WTC11 (cell line): ENCODE measurements at regions not wholly inside any gene's neighbourhood (a gene's known extent, or its start where the extent isn't known, plus 50 kb on each side); places are given as distances from the start of the nearest gene placed in this dataset.

Source experiments
- ATAC-seq: fragments of 200-7000 bp; cut with Tn5 transposase; 2 replicates; pipeline ENCODE4 v1.10.0; 2021; ENCODE audit warnings: mild to moderate bottlenecking, moderate library complexity
- CTCF ChIA-PET: fragments of 300-600 bp; sonication (Branson Sonifier 250); formaldehyde crosslinking; loops from one replicate; lab custom pipeline; 2021; ENCODE audit warnings: antibody characterized with exemption; lab: Charles Lee
- POLR2A ChIA-PET: fragments of 350-600 bp; sonication (Branson Sonifier 250); formaldehyde crosslinking; loops from one replicate; lab custom pipeline; 2021; ENCODE audit warnings: antibody characterized with exemption; lab: Charles Lee
- DNase-seq: peaks from one replicate; pipeline ENCODE4 v3.0.0; 2021; ENCODE audit warnings: low spot score
- H3K27ac Mint-ChIP-seq: 2 replicates; pipeline ENCODE4 v1.8.0; 2021; ENCODE audit warnings: mixed read lengths
- H3K27me3 Mint-ChIP-seq: 2 replicates; pipeline ENCODE4 v1.8.0; 2021; ENCODE audit warnings: low read depth, mild to moderate bottlenecking, moderate library complexity, mixed read lengths
- H3K36me3 Mint-ChIP-seq: 2 replicates; pipeline ENCODE4 v1.8.0; 2021; ENCODE audit warnings: mixed read lengths
- H3K4me1 Mint-ChIP-seq: 2 replicates; pipeline ENCODE4 v1.8.0; 2022; ENCODE audit warnings: mixed read lengths
- H3K4me3 Mint-ChIP-seq: 2 replicates; pipeline ENCODE4 v1.8.0; 2021; ENCODE audit warnings: mild to moderate bottlenecking, moderate library complexity, mixed read lengths
- H3K9me3 Mint-ChIP-seq: 2 replicates; pipeline ENCODE4 v1.8.0; 2021; ENCODE audit warnings: mixed read lengths
- FOXJ3 ChIP-seq: sonication (generic); formaldehyde crosslinking; IDR thresholded peaks from 2 replicates; pipeline ENCODE4 v1.9.0; 2021; ENCODE audit warnings: missing genetic modification reagents, mild to moderate bottlenecking, borderline replicate concordance
- NFYB ChIP-seq: sonication (generic); formaldehyde crosslinking; conservative IDR thresholded peaks from 2 replicates; pipeline ENCODE4 v1.8.0; 2022; ENCODE audit warnings: low read depth, missing genetic modification reagents
- OVOL2 ChIP-seq: fragments of 250-450 bp; sonication (Bioruptor Pico); IDR thresholded peaks from 2 replicates; pipeline ENCODE4 v1.9.0; 2021; ENCODE audit warnings: mild to moderate bottlenecking, borderline replicate concordance
- ZBTB21 ChIP-seq: sonication (generic); formaldehyde crosslinking; IDR thresholded peaks from 2 replicates; pipeline ENCODE4 v1.8.1; 2023; ENCODE audit warnings: mild to moderate bottlenecking, missing genetic modification reagents, borderline replicate concordance
- ZNF317 ChIP-seq: sonication (generic); formaldehyde crosslinking; IDR thresholded peaks from 2 replicates; pipeline ENCODE4 v1.8.1; 2023; ENCODE audit warnings: low read depth, mild to moderate bottlenecking, moderate library complexity, missing genetic modification reagents, borderline replicate concordance
- TF ChIP-seq, protein P1 (sequence below): sonication (generic); formaldehyde crosslinking; conservative IDR thresholded peaks from 2 replicates; pipeline ENCODE4 v1.8.1; 2023; ENCODE audit warnings: mild to moderate bottlenecking, low read depth, missing genetic modification reagents, moderate library complexity
- TF ChIP-seq, protein P2 (sequence below): sonication (generic); formaldehyde crosslinking; IDR thresholded peaks from 2 replicates; pipeline ENCODE4 v1.8.1; 2022; ENCODE audit warnings: mild to moderate bottlenecking, moderate library complexity, missing genetic modification reagents
- TF ChIP-seq, protein P3 (sequence below): fragments of 250-450 bp; sonication (Bioruptor Pico); IDR thresholded peaks from 2 replicates; pipeline ENCODE4 v2.1.2; 2022; ENCODE audit warnings: mild to moderate bottlenecking, moderate library complexity
- TF ChIP-seq, protein P4 (sequence below): sonication (generic); formaldehyde crosslinking; IDR thresholded peaks from 2 replicates; pipeline ENCODE4 v1.8.1; 2023; ENCODE audit warnings: mild to moderate bottlenecking, missing genetic modification reagents, borderline replicate concordance
- TF ChIP-seq, protein P5 (sequence below): sonication (generic); formaldehyde crosslinking; IDR thresholded peaks from 2 replicates; pipeline ENCODE4 v1.8.0; 2023; ENCODE audit warnings: mild to moderate bottlenecking, missing genetic modification reagents

DNA sequence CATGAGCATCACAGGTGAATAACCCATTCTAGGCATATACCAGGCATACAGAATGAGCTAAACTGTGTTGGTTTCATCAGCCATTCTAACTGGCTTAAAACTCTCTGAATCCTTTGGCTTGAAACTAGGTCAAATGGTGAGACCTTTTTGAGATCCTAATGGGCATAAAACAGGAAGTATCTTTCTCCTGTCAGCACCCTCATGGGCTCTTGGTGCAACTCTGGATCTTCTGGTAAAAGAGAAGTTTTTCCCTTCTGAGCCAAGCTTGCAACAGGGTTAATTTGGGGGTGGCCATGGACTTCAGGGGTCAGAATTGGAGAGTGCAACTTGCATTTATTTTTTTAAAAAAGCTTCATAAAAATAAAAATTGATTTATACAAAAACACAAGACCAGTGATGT lies 67.9 kb upstream of the GRAMD1B start (continued):
- TF ChIP-seq, protein P1, sequence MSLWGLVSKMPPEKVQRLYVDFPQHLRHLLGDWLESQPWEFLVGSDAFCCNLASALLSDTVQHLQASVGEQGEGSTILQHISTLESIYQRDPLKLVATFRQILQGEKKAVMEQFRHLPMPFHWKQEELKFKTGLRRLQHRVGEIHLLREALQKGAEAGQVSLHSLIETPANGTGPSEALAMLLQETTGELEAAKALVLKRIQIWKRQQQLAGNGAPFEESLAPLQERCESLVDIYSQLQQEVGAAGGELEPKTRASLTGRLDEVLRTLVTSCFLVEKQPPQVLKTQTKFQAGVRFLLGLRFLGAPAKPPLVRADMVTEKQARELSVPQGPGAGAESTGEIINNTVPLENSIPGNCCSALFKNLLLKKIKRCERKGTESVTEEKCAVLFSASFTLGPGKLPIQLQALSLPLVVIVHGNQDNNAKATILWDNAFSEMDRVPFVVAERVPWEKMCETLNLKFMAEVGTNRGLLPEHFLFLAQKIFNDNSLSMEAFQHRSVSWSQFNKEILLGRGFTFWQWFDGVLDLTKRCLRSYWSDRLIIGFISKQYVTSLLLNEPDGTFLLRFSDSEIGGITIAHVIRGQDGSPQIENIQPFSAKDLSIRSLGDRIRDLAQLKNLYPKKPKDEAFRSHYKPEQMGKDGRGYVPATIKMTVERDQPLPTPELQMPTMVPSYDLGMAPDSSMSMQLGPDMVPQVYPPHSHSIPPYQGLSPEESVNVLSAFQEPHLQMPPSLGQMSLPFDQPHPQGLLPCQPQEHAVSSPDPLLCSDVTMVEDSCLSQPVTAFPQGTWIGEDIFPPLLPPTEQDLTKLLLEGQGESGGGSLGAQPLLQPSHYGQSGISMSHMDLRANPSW (CRISPR knock-in tag) = no peak
- TF ChIP-seq ZNF317 (CRISPR knock-in tag) (no peak), FOXJ3 (no peak)

DNA sequence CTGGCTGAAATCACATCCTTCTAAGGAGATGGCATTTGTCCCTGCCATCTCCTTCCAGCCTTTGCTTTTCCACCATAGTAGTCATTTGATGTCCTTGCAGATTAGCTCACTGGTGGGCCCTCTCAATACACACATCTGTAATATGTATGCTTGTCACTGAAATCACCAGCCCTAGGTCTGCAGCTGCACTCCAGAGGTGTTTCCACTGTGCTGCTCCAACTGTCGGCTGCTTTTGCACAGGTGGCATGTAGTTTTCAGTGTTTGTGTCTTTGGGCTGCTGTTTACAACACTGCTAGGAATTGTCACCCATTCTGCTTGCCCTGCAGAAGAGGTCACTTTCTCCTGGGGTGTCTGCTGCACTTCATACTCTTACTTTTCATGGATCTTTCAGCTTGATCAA lies 69.0 kb upstream of the GRAMD1B start:
- Mint-ChIP-seq H3K4me3 (no peak overlapping the region), H3K27me3 (peaks cover 70% of the 10 kb centered on the region), H3K4me1 (peaks cover 29% of the 10 kb centered on the region), H3K9me3 (no peaks in the 10 kb centered on the region), H3K36me3 (no peaks in the 10 kb centered on the region), H3K27ac (no peak overlapping the region)
- ATAC-seq (no peak), DNase-seq (no peak)
- ChIA-PET POLR2A (no interaction called here), CTCF (no interaction called here)
- TF ChIP-seq, protein P2, sequence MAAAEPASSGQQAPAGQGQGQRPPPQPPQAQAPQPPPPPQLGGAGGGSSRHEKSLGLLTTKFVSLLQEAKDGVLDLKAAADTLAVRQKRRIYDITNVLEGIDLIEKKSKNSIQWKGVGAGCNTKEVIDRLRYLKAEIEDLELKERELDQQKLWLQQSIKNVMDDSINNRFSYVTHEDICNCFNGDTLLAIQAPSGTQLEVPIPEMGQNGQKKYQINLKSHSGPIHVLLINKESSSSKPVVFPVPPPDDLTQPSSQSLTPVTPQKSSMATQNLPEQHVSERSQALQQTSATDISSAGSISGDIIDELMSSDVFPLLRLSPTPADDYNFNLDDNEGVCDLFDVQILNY (CRISPR knock-in tag) = no peak
- TF ChIP-seq NFYB (CRISPR knock-in tag) = no peak
- no peak for TF ChIP-seq ZBTB21 (CRISPR knock-in tag)
- TF ChIP-seq, protein P3, sequence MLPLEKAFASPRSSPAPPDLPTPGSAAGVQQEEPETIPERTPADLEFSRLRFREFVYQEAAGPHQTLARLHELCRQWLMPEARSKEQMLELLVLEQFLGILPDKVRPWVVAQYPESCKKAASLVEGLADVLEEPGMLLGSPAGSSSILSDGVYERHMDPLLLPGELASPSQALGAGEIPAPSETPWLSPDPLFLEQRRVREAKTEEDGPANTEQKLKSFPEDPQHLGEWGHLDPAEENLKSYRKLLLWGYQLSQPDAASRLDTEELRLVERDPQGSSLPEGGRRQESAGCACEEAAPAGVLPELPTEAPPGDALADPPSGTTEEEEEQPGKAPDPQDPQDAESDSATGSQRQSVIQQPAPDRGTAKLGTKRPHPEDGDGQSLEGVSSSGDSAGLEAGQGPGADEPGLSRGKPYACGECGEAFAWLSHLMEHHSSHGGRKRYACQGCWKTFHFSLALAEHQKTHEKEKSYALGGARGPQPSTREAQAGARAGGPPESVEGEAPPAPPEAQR (CRISPR knock-in tag) = no peak
- TF ChIP-seq, protein P4, sequence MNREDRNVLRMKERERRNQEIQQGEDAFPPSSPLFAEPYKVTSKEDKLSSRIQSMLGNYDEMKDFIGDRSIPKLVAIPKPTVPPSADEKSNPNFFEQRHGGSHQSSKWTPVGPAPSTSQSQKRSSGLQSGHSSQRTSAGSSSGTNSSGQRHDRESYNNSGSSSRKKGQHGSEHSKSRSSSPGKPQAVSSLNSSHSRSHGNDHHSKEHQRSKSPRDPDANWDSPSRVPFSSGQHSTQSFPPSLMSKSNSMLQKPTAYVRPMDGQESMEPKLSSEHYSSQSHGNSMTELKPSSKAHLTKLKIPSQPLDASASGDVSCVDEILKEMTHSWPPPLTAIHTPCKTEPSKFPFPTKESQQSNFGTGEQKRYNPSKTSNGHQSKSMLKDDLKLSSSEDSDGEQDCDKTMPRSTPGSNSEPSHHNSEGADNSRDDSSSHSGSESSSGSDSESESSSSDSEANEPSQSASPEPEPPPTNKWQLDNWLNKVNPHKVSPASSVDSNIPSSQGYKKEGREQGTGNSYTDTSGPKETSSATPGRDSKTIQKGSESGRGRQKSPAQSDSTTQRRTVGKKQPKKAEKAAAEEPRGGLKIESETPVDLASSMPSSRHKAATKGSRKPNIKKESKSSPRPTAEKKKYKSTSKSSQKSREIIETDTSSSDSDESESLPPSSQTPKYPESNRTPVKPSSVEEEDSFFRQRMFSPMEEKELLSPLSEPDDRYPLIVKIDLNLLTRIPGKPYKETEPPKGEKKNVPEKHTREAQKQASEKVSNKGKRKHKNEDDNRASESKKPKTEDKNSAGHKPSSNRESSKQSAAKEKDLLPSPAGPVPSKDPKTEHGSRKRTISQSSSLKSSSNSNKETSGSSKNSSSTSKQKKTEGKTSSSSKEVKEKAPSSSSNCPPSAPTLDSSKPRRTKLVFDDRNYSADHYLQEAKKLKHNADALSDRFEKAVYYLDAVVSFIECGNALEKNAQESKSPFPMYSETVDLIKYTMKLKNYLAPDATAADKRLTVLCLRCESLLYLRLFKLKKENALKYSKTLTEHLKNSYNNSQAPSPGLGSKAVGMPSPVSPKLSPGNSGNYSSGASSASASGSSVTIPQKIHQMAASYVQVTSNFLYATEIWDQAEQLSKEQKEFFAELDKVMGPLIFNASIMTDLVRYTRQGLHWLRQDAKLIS (CRISPR knock-in tag) = no peak
- TF ChIP-seq, protein P5, sequence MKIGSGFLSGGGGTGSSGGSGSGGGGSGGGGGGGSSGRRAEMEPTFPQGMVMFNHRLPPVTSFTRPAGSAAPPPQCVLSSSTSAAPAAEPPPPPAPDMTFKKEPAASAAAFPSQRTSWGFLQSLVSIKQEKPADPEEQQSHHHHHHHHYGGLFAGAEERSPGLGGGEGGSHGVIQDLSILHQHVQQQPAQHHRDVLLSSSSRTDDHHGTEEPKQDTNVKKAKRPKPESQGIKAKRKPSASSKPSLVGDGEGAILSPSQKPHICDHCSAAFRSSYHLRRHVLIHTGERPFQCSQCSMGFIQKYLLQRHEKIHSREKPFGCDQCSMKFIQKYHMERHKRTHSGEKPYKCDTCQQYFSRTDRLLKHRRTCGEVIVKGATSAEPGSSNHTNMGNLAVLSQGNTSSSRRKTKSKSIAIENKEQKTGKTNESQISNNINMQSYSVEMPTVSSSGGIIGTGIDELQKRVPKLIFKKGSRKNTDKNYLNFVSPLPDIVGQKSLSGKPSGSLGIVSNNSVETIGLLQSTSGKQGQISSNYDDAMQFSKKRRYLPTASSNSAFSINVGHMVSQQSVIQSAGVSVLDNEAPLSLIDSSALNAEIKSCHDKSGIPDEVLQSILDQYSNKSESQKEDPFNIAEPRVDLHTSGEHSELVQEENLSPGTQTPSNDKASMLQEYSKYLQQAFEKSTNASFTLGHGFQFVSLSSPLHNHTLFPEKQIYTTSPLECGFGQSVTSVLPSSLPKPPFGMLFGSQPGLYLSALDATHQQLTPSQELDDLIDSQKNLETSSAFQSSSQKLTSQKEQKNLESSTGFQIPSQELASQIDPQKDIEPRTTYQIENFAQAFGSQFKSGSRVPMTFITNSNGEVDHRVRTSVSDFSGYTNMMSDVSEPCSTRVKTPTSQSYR (CRISPR knock-in tag) = no peak
- TF ChIP-seq OVOL2 (CRISPR knock-in tag) = no peak
